ENCODE measurements at regions not wholly inside any gene's neighbourhood (a gene's known extent, or its start where the extent isn't known, plus 50 kb on each side); places are given as distances from the start of the nearest gene placed in this dataset. TPM values are rescaled to one million over a fixed set of nuclear protein-coding genes. Genes with fewer than 3 reads are reported as not detected.

Small RNA genes in the stretch of these regions (small RNA-seq; reads per million reads assigned to genes)
- gene AC007012.1 (ENCODE audit: low replicate concordance) (not detected), gene MIR8065 (ENCODE audit: low replicate concordance) (not detected), gene RNU6-328P (ENCODE audit: low replicate concordance) (not detected), gene RNU6-457P (ENCODE audit: low replicate concordance) (not detected), gene RNU7-99P (ENCODE audit: low replicate concordance) (not detected), gene SNRPCP20 (ENCODE audit: low replicate concordance) (not detected)

Data from temporal lobe (tissue), 1 donor.